GM10266 (cell line): ENCODE measurements at regions not wholly inside any gene's neighbourhood (a gene's known extent, or its start where the extent isn't known, plus 50 kb on each side); places are given as distances from the start of the nearest gene placed in this dataset.

Source experiments
- DNase-seq: peaks from one replicate; pipeline ENCODE4 v3.0.0; 2012; ENCODE audit errors: extremely low spot score
- CTCF ChIP-seq: IDR thresholded peaks from 2 replicates; pipeline ENCODE4 v1.5.1; 2012; ENCODE audit warnings: mild to moderate bottlenecking, low read depth; ENCODE audit not compliant: control insufficient read depth, insufficient read depth; ENCODE audit errors: missing control alignments

DNA sequence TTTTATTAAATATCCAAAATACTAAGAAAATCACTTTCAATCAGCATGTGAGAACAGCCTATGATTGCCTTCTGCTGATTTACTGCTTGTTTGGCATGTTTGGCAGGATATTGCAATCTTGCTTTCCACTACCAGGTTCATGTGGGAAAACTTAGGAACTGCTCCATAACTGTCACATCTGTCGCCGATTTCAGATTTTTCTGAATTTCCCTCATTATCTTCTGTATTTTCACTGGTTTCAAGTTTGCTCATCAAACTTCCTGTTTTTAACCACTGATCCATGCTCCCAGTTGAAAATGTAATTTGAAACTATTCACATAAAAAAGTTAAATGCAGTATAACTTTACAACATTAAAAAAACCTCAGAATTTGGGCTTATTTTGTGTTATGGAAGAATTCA, 93.0 kb downstream of the NFKBIZ start:
- no peak for DNase-seq
- no peak for TF ChIP-seq CTCF

DNA sequence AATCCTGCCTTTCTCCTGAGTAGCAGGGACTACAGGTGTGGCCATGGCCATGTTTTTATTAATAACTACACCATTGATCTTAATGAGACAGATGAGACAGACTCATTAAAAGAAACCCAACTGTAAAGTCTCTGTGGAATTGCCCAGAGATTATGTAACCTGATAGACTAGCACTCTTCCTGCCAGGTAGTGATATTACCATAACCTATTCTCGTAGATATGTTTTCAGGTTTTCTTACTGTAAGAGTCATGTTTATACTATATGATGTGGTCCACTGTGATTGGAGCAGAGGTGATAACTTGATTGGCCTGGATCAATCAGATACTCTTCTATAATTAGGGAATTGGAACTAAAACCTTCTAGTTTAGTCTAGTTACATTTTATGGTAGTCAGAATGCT, 93.7 kb downstream of the NFKBIZ start:
- no peak for DNase-seq
- TF ChIP-seq CTCF = no peak

DNA sequence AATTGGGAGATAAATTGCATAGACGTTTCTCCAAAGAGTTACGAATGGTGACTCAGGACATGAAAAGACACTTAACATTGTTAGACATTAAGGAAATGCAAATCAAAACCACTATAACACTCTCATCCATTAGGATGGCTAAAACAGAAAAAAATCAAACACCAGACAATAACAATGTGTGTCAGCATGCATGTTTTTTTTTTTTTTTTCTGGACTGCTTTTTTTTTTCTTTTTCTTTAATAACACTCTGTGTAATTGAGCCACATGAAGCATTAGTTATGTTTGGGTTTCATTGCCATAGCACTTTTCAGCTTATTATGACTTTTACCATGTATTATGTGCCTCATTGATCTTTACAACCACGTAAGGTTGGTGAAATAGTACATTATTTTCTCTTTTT, 95.0 kb downstream of the NFKBIZ start:
- DNase-seq = no peak
- no peak for TF ChIP-seq CTCF

- TF ChIP-seq CTCF = no peak
- no peak for DNase-seq
These were observed 96.7 kb downstream of the NFKBIZ start for GRCh38 chr3:101945980-101946379.

GRCh38 chr3:101946906-101947305, 97.6 kb downstream of the NFKBIZ start:
- no peak for TF ChIP-seq CTCF
- no peak for DNase-seq

- TF ChIP-seq CTCF = no peak
- DNase-seq = peak; percentile 33
These were observed 101.2 kb downstream of the NFKBIZ start for GRCh38 chr3:101950510-101950909.

DNA sequence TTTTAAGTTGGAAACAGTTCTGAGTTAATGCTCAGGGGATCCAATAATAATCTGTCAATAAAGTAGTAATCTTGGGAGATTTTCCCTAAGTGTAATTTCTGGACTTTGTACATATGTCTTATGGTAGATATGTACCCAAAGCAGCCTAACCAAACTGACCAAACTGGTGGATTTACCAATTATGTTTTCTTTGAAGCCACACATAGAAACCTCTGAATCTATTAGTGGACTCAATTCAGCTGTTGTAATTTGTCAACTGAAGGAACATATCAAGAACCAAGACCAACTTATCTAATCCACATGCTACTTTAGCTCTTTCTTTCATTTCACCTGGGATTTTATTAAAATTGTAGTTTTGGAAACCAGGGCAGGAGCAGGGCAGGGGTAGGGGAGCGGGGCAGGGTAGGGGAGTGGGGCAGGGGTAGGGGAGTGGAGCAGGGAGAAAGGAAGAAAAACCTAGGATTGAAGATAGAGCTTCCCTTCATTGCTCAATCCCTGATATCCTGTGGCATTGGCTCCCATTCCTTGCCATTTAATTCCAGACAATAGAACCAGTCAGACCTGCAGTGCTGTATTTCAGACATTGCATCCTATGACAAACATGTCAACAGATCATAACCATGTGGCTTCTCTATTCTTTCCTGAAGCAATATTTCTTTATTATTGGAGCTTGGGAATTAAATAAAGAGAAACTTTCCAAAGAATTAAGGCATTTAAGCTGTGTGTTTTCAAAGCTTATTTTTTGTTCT, 101.8 kb downstream of the NFKBIZ start:
- no peak for TF ChIP-seq CTCF
- no peak for DNase-seq
